ENCODE measurements at regions not wholly inside any gene's neighbourhood (a gene's known extent, or its start where the extent isn't known, plus 50 kb on each side); places are given as distances from the start of the nearest gene placed in this dataset.

- no peak for TF ChIP-seq MXI1 (IDR thresholded peaks at IDR 0.05; ENCODE audit: low read depth, low read length)
- no peak for TF ChIP-seq CREB1 (IDR thresholded peaks at IDR 0.05; ENCODE audit: low read depth)
- TF ChIP-seq NBN (IDR thresholded peaks at IDR 0.05): no peak
- TF ChIP-seq POLR2A (IDR thresholded peaks at IDR 0.05; ENCODE audit: low read depth, low read length): no peak
- no peak for TF ChIP-seq CTCF (IDR thresholded peaks at IDR 0.05 in 2 of 3, conservative IDR thresholded peaks at IDR 0.05 in 1 of 3; ENCODE audit: control insufficient read depth in 2 of 3, extremely low read depth in 1 of 3, insufficient read depth in 1 of 3, low read depth in 3 of 3, low read length in 3 of 3)
- no peak for TF ChIP-seq ETV6 (conservative IDR thresholded peaks at IDR 0.05 in 1 of 2, IDR thresholded peaks at IDR 0.05 in 1 of 2; ENCODE audit: borderline replicate concordance in 1 of 2, low read depth in 1 of 2)
- no peak for TF ChIP-seq SIN3A (IDR thresholded peaks at IDR 0.05; ENCODE audit: low read depth, low read length)
- TF ChIP-seq CBX5 (IDR thresholded peaks at IDR 0.05; ENCODE audit: low read depth): no peak
- no peak for TF ChIP-seq REST (IDR thresholded peaks at IDR 0.05; ENCODE audit: low read depth, low read length)
Observed at GRCh38 chr4:178244785-178245184, 802.5 kb upstream of the AGA start.

Data from GM12878 (cell line).